ENCODE measurements at regions not wholly inside any gene's neighbourhood (a gene's known extent, or its start where the extent isn't known, plus 50 kb on each side); places are given as distances from the start of the nearest gene placed in this dataset.
"Not testable (repeated sequence)": the region's sequence is repeated elsewhere in the genome, so short reads cannot be mapped to it uniquely, and the experiment has no call there.

- no peak overlapping the region for H3K4me3 Mint-ChIP-seq
Observed at GRCh38 chr9:86487838-86488233, 133.6 kb upstream of the TUT7 start.

GRCh38 chr9:86486891-86487837 is 133.0 kb upstream of the TUT7 start:
- Mint-ChIP-seq H3K4me1 (ENCODE audit: unreplicated experiment) (peaks cover 18% of the 10 kb centered on the region), H3K9me3 (no peaks in the 10 kb centered on the region), H3K4me3 (no peak overlapping the region), H3K27ac (peak overlapping the region; percentile 6), H3K36me3 (no peaks in the 10 kb centered on the region), H3K27me3 (no peaks in the 10 kb centered on the region)
- peak; percentile 86 for TF ChIP-seq CTCF (conservative IDR thresholded peaks at IDR 0.05)
- no peak for DNase-seq (ENCODE audit: extremely low spot score, unreplicated experiment)

More at GRCh38 chr9:86487838-86488233, 133.6 kb upstream of the TUT7 start:
- H3K36me3 Mint-ChIP-seq, result no peaks in the 10 kb centered on the region
- H3K27me3 Mint-ChIP-seq, result no peaks in the 10 kb centered on the region
- peaks cover 18% of the 10 kb centered on the region for H3K4me1 Mint-ChIP-seq (ENCODE audit: unreplicated experiment)
- TF ChIP-seq CTCF (conservative IDR thresholded peaks at IDR 0.05), result no peak
- H3K9me3 Mint-ChIP-seq, result no peaks in the 10 kb centered on the region
- H3K27ac Mint-ChIP-seq, result no peak overlapping the region
- no peak for DNase-seq (ENCODE audit: extremely low spot score, unreplicated experiment)

GRCh38 chr9:86485359-86485758 is 131.1 kb upstream of the TUT7 start:
- H3K36me3 Mint-ChIP-seq, result no peaks in the 10 kb centered on the region
- H3K27me3 Mint-ChIP-seq, result no peaks in the 10 kb centered on the region
- H3K4me3 Mint-ChIP-seq, result no peak overlapping the region
- peaks cover 4% of the 10 kb centered on the region for H3K9me3 Mint-ChIP-seq
- H3K27ac Mint-ChIP-seq, result no peak overlapping the region
- no peak for TF ChIP-seq CTCF (conservative IDR thresholded peaks at IDR 0.05)
- peaks cover 18% of the 10 kb centered on the region for H3K4me1 Mint-ChIP-seq (ENCODE audit: unreplicated experiment)
- no peak for DNase-seq (ENCODE audit: extremely low spot score, unreplicated experiment)

- peaks cover 11% of the 10 kb centered on the region for H3K9me3 Mint-ChIP-seq
- no peak overlapping the region for H3K4me3 Mint-ChIP-seq
- TF ChIP-seq CTCF (conservative IDR thresholded peaks at IDR 0.05), result no peak
- peaks cover 18% of the 10 kb centered on the region for H3K4me1 Mint-ChIP-seq (ENCODE audit: unreplicated experiment)
- no peak for DNase-seq (ENCODE audit: extremely low spot score, unreplicated experiment)
- no peak overlapping the region for H3K27ac Mint-ChIP-seq
- H3K27me3 Mint-ChIP-seq, result peaks cover 4% of the 10 kb centered on the region
- H3K36me3 Mint-ChIP-seq, result no peaks in the 10 kb centered on the region
Observed at GRCh38 chr9:86483496-86483895, 129.3 kb upstream of the TUT7 start.

GRCh38 chr9:86481466-86481865 is 127.3 kb upstream of the TUT7 start:
- TF ChIP-seq CTCF (conservative IDR thresholded peaks at IDR 0.05), result no peak
- no peaks in the 10 kb centered on the region for H3K36me3 Mint-ChIP-seq
- no peak overlapping the region for H3K4me3 Mint-ChIP-seq
- DNase-seq (ENCODE audit: extremely low spot score, unreplicated experiment), result no peak
- H3K27me3 Mint-ChIP-seq, result peaks cover 8% of the 10 kb centered on the region
- peaks cover 11% of the 10 kb centered on the region for H3K9me3 Mint-ChIP-seq
- H3K4me1 Mint-ChIP-seq (ENCODE audit: unreplicated experiment), result peaks cover 7% of the 10 kb centered on the region
- no peak overlapping the region for H3K27ac Mint-ChIP-seq

GRCh38 chr9:86475255-86475654 is 121.0 kb upstream of the TUT7 start:
- H3K27me3 Mint-ChIP-seq; H3K9me3 Mint-ChIP-seq; H3K4me1 Mint-ChIP-seq (ENCODE audit: unreplicated experiment); H3K4me3 Mint-ChIP-seq; H3K27ac Mint-ChIP-seq; DNase-seq (ENCODE audit: extremely low spot score, unreplicated experiment); H3K36me3 Mint-ChIP-seq: not testable (repeated sequence)
